ENCODE measurements at regions not wholly inside any gene's neighbourhood (a gene's known extent, or its start where the extent isn't known, plus 50 kb on each side); places are given as distances from the start of the nearest gene placed in this dataset.

DNA sequence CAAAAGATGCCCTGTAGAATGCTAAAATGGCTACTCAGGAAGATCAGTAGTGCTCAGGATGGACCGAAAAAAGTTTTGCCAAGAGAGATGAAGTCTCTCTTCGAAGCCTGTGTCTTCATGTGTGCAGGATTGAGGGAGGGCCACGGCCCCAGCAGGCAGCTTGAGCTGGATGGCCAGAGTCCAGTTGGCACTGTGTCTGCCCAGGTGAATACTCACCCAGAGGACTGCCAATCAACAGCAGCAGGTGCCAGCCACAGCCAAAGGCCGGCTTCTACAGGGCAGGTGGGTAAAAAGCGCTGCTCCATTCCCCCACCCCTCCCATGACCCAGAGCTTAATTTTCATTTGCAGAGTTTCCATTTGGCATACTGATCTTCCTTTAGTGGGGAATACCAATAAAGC lies 287.9 kb upstream of the ZNF608 start:
- CTCF ChIA-PET, result no interaction called here
- dilution Hi-C loops (cut with MboI; ENCODE audit: extremely low pct_ligation_motif_present, low sequenced_read_pairs), result no loop called here

DNA sequence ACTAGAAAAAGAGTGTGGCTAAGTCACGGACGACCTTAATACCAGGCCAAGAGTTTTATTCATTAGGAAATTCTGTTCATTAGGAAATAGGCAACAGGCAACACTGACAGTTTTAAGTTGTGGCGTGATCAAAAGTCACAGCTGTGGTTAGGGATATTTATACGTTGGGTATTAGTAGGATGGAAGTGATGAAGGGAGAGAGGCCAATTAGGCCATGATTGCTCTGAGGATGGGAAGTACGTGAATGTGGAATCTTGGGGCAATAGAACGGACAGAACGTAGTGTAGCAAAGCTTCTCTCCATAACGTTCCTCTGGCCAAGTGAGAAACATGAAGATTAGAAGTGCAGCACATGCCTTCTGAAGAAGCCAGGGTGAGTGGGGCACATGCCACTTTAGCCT lies 290.1 kb upstream of the ZNF608 start:
- no peaks in the 10 kb centered on the region for H4K20me1 ChIP-seq (replicated peaks; ENCODE audit: control insufficient read depth, extremely low read depth, insufficient read depth, low read length)
- H3K27ac ChIP-seq (ENCODE audit: insufficient read depth, low read depth, low read length), result no peak overlapping the region
- H3K4me3 ChIP-seq (replicated peaks in 1 of 3; ENCODE audit: insufficient read depth in 1 of 3, low read depth in 1 of 3, low read length in 3 of 3), result no peak overlapping the region
- H3K36me3 ChIP-seq (ENCODE audit: control insufficient read depth in 2 of 2, extremely low read depth in 1 of 2, insufficient read depth in 2 of 2, low read length in 2 of 2), result no peaks in the 10 kb centered on the region
- dilution Hi-C loops (cut with MboI; ENCODE audit: extremely low pct_ligation_motif_present, low sequenced_read_pairs) (no loop called here), intact Hi-C loops (cut with micrococcal nuclease) (no loop called here)
- no peaks in the 10 kb centered on the region for H3K27me3 ChIP-seq (ENCODE audit: control insufficient read depth in 2 of 2, insufficient read depth in 2 of 2, low read length in 2 of 2)
- no peak for TF ChIP-seq POLR2AphosphoS5 (IDR thresholded peaks at IDR 0.05; ENCODE audit: insufficient read depth, low read depth, low read length)
- no peak for TF ChIP-seq EZH2 (IDR thresholded peaks at IDR 0.05; ENCODE audit: borderline replicate concordance, low read depth, low read length, severe bottlenecking)
- TF ChIP-seq, protein P1, sequence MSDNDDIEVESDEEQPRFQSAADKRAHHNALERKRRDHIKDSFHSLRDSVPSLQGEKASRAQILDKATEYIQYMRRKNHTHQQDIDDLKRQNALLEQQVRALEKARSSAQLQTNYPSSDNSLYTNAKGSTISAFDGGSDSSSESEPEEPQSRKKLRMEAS (IDR thresholded peaks at IDR 0.05; ENCODE audit: insufficient read depth, insufficient read length), result no peak
- TF ChIP-seq, protein P2, sequence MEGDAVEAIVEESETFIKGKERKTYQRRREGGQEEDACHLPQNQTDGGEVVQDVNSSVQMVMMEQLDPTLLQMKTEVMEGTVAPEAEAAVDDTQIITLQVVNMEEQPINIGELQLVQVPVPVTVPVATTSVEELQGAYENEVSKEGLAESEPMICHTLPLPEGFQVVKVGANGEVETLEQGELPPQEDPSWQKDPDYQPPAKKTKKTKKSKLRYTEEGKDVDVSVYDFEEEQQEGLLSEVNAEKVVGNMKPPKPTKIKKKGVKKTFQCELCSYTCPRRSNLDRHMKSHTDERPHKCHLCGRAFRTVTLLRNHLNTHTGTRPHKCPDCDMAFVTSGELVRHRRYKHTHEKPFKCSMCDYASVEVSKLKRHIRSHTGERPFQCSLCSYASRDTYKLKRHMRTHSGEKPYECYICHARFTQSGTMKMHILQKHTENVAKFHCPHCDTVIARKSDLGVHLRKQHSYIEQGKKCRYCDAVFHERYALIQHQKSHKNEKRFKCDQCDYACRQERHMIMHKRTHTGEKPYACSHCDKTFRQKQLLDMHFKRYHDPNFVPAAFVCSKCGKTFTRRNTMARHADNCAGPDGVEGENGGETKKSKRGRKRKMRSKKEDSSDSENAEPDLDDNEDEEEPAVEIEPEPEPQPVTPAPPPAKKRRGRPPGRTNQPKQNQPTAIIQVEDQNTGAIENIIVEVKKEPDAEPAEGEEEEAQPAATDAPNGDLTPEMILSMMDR (IDR thresholded peaks at IDR 0.05; ENCODE audit: extremely low read depth in 1 of 2, insufficient read depth in 1 of 2, low read depth in 1 of 2, low read length in 2 of 2), result no peak
- no peak for TF ChIP-seq FOS (IDR thresholded peaks at IDR 0.05; ENCODE audit: borderline replicate concordance, insufficient read depth, low read length)
- no peak for TF ChIP-seq JUN (IDR thresholded peaks at IDR 0.05; ENCODE audit: borderline replicate concordance, insufficient read depth, insufficient read length, low read depth)
- TF ChIP-seq GATA2 (IDR thresholded peaks at IDR 0.05; ENCODE audit: insufficient read depth, insufficient read length, low read depth, low read length), result no peak
- TF ChIP-seq POLR2A (IDR thresholded peaks at IDR 0.05; ENCODE audit: low read depth, low read length), result no peak
- TF ChIP-seq MYC (IDR thresholded peaks at IDR 0.05; ENCODE audit: low read depth, low read length), result no peak
- H3K4me2 ChIP-seq (ENCODE audit: insufficient read depth, low read length), result no peak overlapping the region
- FAIRE-seq (no peak), DNase-seq (ENCODE audit: low read depth, low spot score) (no peak)
- H3K79me2 ChIP-seq (ENCODE audit: control insufficient read depth, insufficient read depth, low read length), result no peaks in the 10 kb centered on the region
- ChIA-PET POLR2A (no interaction called here), CTCF (no interaction called here)
- H3K9me1 ChIP-seq (replicated peaks; ENCODE audit: control insufficient read depth, extremely low read depth, insufficient read depth, low read length), result no peaks in the 10 kb centered on the region
- no TSS peak for BruUV-seq (replicated peaks)
- no peaks in the 10 kb centered on the region for H3K9me3 ChIP-seq (replicated peaks; ENCODE audit: control insufficient read depth, insufficient read depth, low read length)
- H3K4me1 ChIP-seq (ENCODE audit: control insufficient read depth, extremely low read depth, insufficient read depth, low read length), result no peaks in the 10 kb centered on the region
- H2AFZ ChIP-seq (ENCODE audit: low read depth, low read length), result no peak overlapping the region
- H3K9ac ChIP-seq (replicated peaks; ENCODE audit: extremely low read depth, insufficient read depth, low read length), result no peak overlapping the region

More for the DNA sequence above, 287.9 kb upstream of the ZNF608 start:
- DNase-seq (ENCODE audit: low read depth, low spot score) (no peak), FAIRE-seq (no peak)
- H3K27ac ChIP-seq (ENCODE audit: insufficient read depth, low read depth, low read length), result no peak overlapping the region
- no peaks in the 10 kb centered on the region for H3K4me1 ChIP-seq (ENCODE audit: control insufficient read depth, extremely low read depth, insufficient read depth, low read length)
- no peaks in the 10 kb centered on the region for H3K9me3 ChIP-seq (replicated peaks; ENCODE audit: control insufficient read depth, insufficient read depth, low read length)
- no TSS peak for BruUV-seq (replicated peaks)
- intact Hi-C loops (cut with micrococcal nuclease), result no loop called here
- H3K27me3 ChIP-seq (ENCODE audit: control insufficient read depth in 2 of 2, insufficient read depth in 2 of 2, low read length in 2 of 2), result no peaks in the 10 kb centered on the region
- POLR2A ChIA-PET, result no interaction called here
- TF ChIP-seq, protein P1 (IDR thresholded peaks at IDR 0.05; ENCODE audit: insufficient read depth, insufficient read length), result no peak
- TF ChIP-seq JUN (IDR thresholded peaks at IDR 0.05; ENCODE audit: borderline replicate concordance, insufficient read depth, insufficient read length, low read depth) (no peak), POLR2A (IDR thresholded peaks at IDR 0.05; ENCODE audit: low read depth, low read length) (no peak), FOS (IDR thresholded peaks at IDR 0.05; ENCODE audit: borderline replicate concordance, insufficient read depth, low read length) (no peak), EZH2 (IDR thresholded peaks at IDR 0.05; ENCODE audit: borderline replicate concordance, low read depth, low read length, severe bottlenecking) (no peak)
- TF ChIP-seq, protein P2 (IDR thresholded peaks at IDR 0.05; ENCODE audit: extremely low read depth in 1 of 2, insufficient read depth in 1 of 2, low read depth in 1 of 2, low read length in 2 of 2), result no peak
- H3K9ac ChIP-seq (replicated peaks; ENCODE audit: extremely low read depth, insufficient read depth, low read length), result no peak overlapping the region
- H3K9me1 ChIP-seq (replicated peaks; ENCODE audit: control insufficient read depth, extremely low read depth, insufficient read depth, low read length), result no peaks in the 10 kb centered on the region
- no peak overlapping the region for H3K4me2 ChIP-seq (ENCODE audit: insufficient read depth, low read length)
- no peaks in the 10 kb centered on the region for H4K20me1 ChIP-seq (replicated peaks; ENCODE audit: control insufficient read depth, extremely low read depth, insufficient read depth, low read length)
- H2AFZ ChIP-seq (ENCODE audit: low read depth, low read length), result no peak overlapping the region
- H3K79me2 ChIP-seq (ENCODE audit: control insufficient read depth, insufficient read depth, low read length), result no peaks in the 10 kb centered on the region
- no peak overlapping the region for H3K4me3 ChIP-seq (replicated peaks in 1 of 3; ENCODE audit: insufficient read depth in 1 of 3, low read depth in 1 of 3, low read length in 3 of 3)
- H3K36me3 ChIP-seq (ENCODE audit: control insufficient read depth in 2 of 2, extremely low read depth in 1 of 2, insufficient read depth in 2 of 2, low read length in 2 of 2), result no peaks in the 10 kb centered on the region

All from endothelial cell of umbilical vein (primary cell).